Osteocyte (in vitro differentiated cells): ENCODE measurements at regions not wholly inside any gene's neighbourhood (a gene's known extent, or its start where the extent isn't known, plus 50 kb on each side); places are given as distances from the start of the nearest gene placed in this dataset.

Source experiments
- DNase-seq: peaks from one replicate; pipeline ENCODE4 v3.0.0; 2021; ENCODE audit warnings: mixed read lengths; ENCODE audit not compliant: unreplicated experiment; ENCODE audit errors: extremely low spot score
- H3K27ac Mint-ChIP-seq: one replicate; pipeline ENCODE4 v1.8.0; 2021; ENCODE audit warnings: mild to moderate bottlenecking, mixed read lengths; ENCODE audit not compliant: unreplicated experiment
- H3K27me3 Mint-ChIP-seq: one replicate; pipeline ENCODE4 v1.8.0; 2021; ENCODE audit warnings: mixed read lengths; ENCODE audit not compliant: unreplicated experiment
- H3K36me3 Mint-ChIP-seq: one replicate; pipeline ENCODE4 v1.8.0; 2021; ENCODE audit warnings: mixed read lengths; ENCODE audit not compliant: unreplicated experiment
- H3K4me1 Mint-ChIP-seq: one replicate; pipeline ENCODE4 v1.8.0; 2021; ENCODE audit warnings: mixed read lengths; ENCODE audit not compliant: unreplicated experiment
- H3K4me3 Mint-ChIP-seq: one replicate; pipeline ENCODE4 v1.8.0; 2021; ENCODE audit warnings: mild to moderate bottlenecking, moderate library complexity, mixed read lengths; ENCODE audit not compliant: unreplicated experiment
- H3K9me3 Mint-ChIP-seq: one replicate; pipeline ENCODE4 v1.8.0; 2021; ENCODE audit warnings: mixed read lengths; ENCODE audit not compliant: unreplicated experiment
- CTCF ChIP-seq: fragments of 200-600 bp; sonication (generic); IDR thresholded peaks from 2 replicates; pipeline ENCODE4 v1.5.0; 2021; ENCODE audit warnings: antibody characterized with exemption, mild to moderate bottlenecking, moderate library complexity

GRCh38 chr13:84339456-84339855 lies 457.2 kb upstream of the SLITRK1 start:
- Mint-ChIP-seq H3K4me3 (no peak overlapping the region), H3K27ac (no peak overlapping the region), H3K4me1 (no peaks in the 10 kb centered on the region), H3K9me3 (peaks cover 4% of the 10 kb centered on the region), H3K27me3 (no peaks in the 10 kb centered on the region), H3K36me3 (no peaks in the 10 kb centered on the region)
- DNase-seq: no peak
- no peak for TF ChIP-seq CTCF

DNA sequence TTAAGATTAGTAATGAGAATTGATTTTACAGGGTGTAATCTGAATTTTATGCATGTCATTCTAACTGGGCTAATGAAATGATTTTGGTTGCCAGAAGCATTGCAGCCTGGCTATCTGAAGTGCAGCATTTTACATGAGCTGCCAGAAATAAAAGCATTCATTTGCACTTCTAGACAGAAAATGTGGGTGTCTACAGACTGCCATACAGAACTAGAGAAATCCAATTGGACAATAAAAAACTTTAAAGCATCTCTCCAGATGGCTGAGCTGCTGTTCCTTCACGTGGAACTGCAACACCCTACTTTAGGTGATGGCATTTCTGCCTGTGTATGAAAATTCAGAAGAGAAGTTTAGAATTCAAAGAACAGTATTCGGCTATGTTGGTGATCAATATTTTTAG lies 450.1 kb upstream of the SLITRK1 start:
- Mint-ChIP-seq H3K4me1 (no peaks in the 10 kb centered on the region), H3K27ac (no peak overlapping the region), H3K36me3 (no peaks in the 10 kb centered on the region), H3K9me3 (no peaks in the 10 kb centered on the region), H3K4me3 (no peak overlapping the region), H3K27me3 (no peaks in the 10 kb centered on the region)
- DNase-seq: no peak
- TF ChIP-seq CTCF: no peak

- Mint-ChIP-seq H3K36me3 (no peaks in the 10 kb centered on the region), H3K4me1 (no peaks in the 10 kb centered on the region), H3K4me3 (no peak overlapping the region), H3K27me3 (no peaks in the 10 kb centered on the region), H3K9me3 (peaks cover 5% of the 10 kb centered on the region), H3K27ac (no peak overlapping the region)
- DNase-seq: no peak
- TF ChIP-seq CTCF: no peak
Observed at GRCh38 chr13:84315527-84315926, 433.3 kb upstream of the SLITRK1 start.

- DNase-seq: no peak
- H3K9me3 Mint-ChIP-seq: no peaks in the 10 kb centered on the region
- H3K27me3 Mint-ChIP-seq: no peaks in the 10 kb centered on the region
- no peaks in the 10 kb centered on the region for H3K36me3 Mint-ChIP-seq
- H3K4me1 Mint-ChIP-seq: peaks cover 12% of the 10 kb centered on the region
- TF ChIP-seq CTCF: no peak
- no peak overlapping the region for H3K27ac Mint-ChIP-seq
- no peak overlapping the region for H3K4me3 Mint-ChIP-seq
Observed at GRCh38 chr13:84303035-84303434, 420.8 kb upstream of the SLITRK1 start.

GRCh38 chr13:84297251-84297650 lies 415.0 kb upstream of the SLITRK1 start:
- TF ChIP-seq CTCF: no peak
- Mint-ChIP-seq H3K4me3 (no peak overlapping the region), H3K4me1 (peaks cover 2% of the 10 kb centered on the region), H3K27ac (no peak overlapping the region), H3K27me3 (no peaks in the 10 kb centered on the region), H3K9me3 (no peaks in the 10 kb centered on the region), H3K36me3 (no peaks in the 10 kb centered on the region)
- DNase-seq: no peak
